ENCODE measurements at regions not wholly inside any gene's neighbourhood (a gene's known extent, or its start where the extent isn't known, plus 50 kb on each side); places are given as distances from the start of the nearest gene placed in this dataset.

DNA sequence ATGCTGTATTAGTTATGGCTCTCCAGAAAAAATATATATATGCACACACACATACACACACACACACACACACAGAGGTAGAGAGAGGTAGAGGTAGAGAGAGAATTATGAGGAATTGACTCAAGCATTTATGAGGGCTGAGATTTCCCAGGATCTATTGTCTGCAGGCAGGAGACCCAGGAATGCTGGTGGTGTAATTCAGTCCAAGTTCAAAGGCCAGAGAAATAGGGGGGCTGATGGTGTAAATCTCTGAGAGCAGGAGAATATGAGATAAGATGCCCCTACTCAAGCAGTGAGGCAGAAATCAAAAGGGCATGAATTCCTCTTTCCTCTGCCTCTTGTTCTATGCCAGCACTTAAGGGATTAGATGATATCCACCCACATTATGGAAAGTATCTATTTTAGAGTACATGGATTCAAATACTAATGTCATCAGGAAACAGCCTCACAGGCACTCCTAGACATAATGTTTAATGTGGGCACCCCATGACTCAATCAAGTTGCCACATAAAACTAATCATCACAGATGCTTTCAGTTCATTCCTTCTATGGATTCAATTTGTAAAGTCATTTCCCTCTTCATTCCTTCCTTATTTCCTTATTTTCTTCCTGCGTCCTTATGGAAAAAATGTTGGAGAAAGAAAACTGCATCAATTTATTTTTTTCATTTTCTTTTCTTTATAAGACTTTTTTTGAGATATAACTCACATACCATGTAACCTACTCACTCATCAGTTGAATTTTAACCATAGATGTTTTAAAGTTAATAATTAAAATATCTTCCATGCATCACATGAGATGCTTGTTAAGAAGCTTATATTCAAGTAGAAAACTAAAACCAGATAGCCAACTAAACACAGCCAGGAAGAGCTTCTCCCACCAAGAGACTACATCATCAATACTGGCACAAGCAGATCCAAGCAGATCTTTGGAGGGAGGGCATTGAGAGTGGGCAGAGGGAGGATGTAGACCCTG lies 406.2 kb downstream of the MBD2 start:
- no peaks in the 10 kb centered on the region for H3K4me1 ChIP-seq
- H3K27me3 ChIP-seq, result no peaks in the 10 kb centered on the region
- H3K4me3 ChIP-seq (ENCODE audit: low read depth, low read length), result no peak overlapping the region
- DNase-seq, result no peak
- H3K36me3 ChIP-seq, result no peaks in the 10 kb centered on the region
- no peaks in the 10 kb centered on the region for H3K9me3 ChIP-seq
- no peak for TF ChIP-seq CTCF (IDR thresholded peaks at IDR 0.05; ENCODE audit: low read depth, low read length)

DNA sequence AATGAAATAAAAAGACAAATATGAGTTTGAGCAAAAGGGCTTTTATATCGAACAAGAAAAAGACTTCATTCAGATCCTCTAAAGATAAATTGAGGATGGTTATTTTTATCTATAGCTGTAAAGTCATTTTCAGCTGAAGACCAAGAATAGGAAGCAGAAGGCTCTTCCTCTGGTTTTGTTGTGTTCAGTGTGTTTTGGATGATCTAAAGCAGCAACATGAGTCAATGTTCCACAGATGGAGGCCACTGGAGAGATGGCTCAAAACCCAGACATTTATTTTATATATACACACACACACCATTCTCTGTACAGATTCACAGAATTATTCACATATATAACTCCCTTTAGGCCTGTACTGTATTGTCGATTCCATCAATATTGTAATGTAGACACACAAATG lies 424.3 kb downstream of the MBD2 start:
- Histone ChIP-seq H3K27me3 (no peaks in the 10 kb centered on the region), H3K4me1 (no peaks in the 10 kb centered on the region), H3K9me3 (no peaks in the 10 kb centered on the region), H3K4me3 (ENCODE audit: low read depth, low read length) (no peak overlapping the region), H3K36me3 (no peaks in the 10 kb centered on the region)
- DNase-seq, result no peak
- TF ChIP-seq CTCF (IDR thresholded peaks at IDR 0.05; ENCODE audit: low read depth, low read length), result no peak

DNA sequence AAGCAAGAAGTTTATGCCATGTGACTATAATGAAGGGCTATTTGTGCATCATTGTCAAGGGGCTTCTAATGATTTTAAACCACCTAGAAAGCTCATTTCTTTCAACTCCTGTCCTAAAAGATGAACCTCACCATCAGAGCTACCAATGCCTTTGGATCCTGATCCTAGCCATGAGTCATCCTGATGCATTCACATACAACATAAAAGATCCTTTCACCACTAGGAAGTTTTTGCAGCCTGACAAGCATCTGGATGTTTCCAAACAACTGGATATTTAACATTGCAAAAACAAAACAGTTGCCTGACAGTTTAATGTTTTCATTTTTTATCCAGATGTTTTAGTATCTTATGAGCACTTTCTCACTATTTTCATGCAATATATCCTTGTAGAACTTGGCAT lies 425.3 kb downstream of the MBD2 start:
- Histone ChIP-seq H3K4me3 (ENCODE audit: low read depth, low read length) (no peak overlapping the region), H3K4me1 (no peaks in the 10 kb centered on the region), H3K9me3 (no peaks in the 10 kb centered on the region), H3K27me3 (no peaks in the 10 kb centered on the region), H3K36me3 (no peaks in the 10 kb centered on the region)
- no peak for TF ChIP-seq CTCF (IDR thresholded peaks at IDR 0.05; ENCODE audit: low read depth, low read length)
- DNase-seq, result no peak

DNA sequence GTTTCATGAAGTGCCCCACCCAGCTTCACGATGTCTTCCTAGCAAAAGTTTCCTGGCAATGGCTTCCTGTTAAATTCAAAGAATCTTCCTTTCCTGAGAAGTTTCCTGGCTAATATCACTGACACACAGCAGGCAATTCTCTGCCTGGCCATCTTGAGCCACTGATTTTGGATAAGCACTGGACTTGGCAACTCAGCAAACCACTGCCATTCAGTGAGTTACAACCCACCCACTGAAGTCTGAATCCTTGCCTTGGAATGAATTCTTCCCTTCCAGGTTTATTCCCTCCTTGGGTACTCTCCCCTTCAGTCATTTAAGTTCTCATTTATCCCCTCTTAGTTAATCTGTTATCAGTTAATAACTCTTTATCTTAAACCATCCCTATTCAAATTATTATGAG lies 426.0 kb downstream of the MBD2 start:
- no peak overlapping the region for H3K4me3 ChIP-seq (ENCODE audit: low read depth, low read length)
- TF ChIP-seq CTCF (IDR thresholded peaks at IDR 0.05; ENCODE audit: low read depth, low read length), result no peak
- no peaks in the 10 kb centered on the region for H3K36me3 ChIP-seq
- no peaks in the 10 kb centered on the region for H3K27me3 ChIP-seq
- DNase-seq, result no peak
- H3K9me3 ChIP-seq, result no peaks in the 10 kb centered on the region
- no peaks in the 10 kb centered on the region for H3K4me1 ChIP-seq

DNA sequence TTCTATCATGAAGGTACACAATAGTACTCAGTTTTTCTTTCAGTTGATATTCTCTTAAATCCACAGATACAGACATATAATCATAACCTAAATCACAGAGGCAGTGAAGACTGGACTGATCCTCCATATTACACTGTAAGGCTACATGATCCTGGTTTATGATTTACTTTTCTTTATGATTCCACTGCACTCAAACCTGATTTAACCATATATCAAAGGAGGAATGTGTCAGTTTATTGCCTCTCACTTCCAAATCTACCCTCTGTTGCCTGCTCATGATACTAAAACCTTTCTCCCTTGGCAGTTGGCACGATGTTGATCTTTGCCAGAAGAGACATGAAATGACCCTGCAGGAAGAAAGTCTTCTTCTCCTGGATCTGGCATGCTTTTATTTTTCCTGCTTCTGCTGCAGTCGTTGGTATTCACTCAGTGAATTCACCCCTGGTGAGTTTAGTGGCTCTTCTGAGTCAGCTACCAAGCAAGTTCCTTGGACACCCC lies 426.4 kb downstream of the MBD2 start:
- no peak for DNase-seq
- no peak overlapping the region for H3K4me3 ChIP-seq (ENCODE audit: low read depth, low read length)
- H3K9me3 ChIP-seq, result no peaks in the 10 kb centered on the region
- no peaks in the 10 kb centered on the region for H3K4me1 ChIP-seq
- H3K36me3 ChIP-seq, result no peaks in the 10 kb centered on the region
- no peaks in the 10 kb centered on the region for H3K27me3 ChIP-seq
- no peak for TF ChIP-seq CTCF (IDR thresholded peaks at IDR 0.05; ENCODE audit: low read depth, low read length)

All from BE2C (cell line).